IMR-90 (cell line): ENCODE measurements at regions not wholly inside any gene's neighbourhood (a gene's known extent, or its start where the extent isn't known, plus 50 kb on each side); places are given as distances from the start of the nearest gene placed in this dataset.

Source experiments
- BHLHE40 ChIP-seq: fragments of 150-350 bp; IDR thresholded peaks from 2 replicates; pipeline ENCODE4 v1.6.1; 2016; ENCODE audit warnings: mild to moderate bottlenecking, low read depth, low read length
- MAFK ChIP-seq: IDR thresholded peaks from 2 replicates; pipeline ENCODE4 v1.6.1; 2012; ENCODE audit warnings: low read depth, low read length, improper control_type of control experiment
- POLR2A ChIP-seq: IDR thresholded peaks from 2 replicates; pipeline ENCODE4 v1.6.1; 2012; ENCODE audit warnings: mild to moderate bottlenecking, low read depth, low read length
- RAD21 ChIP-seq: IDR thresholded peaks from 2 replicates; pipeline ENCODE4 v1.6.1; 2012; ENCODE audit warnings: low read length, improper control_type of control experiment
- RCOR1 ChIP-seq: IDR thresholded peaks from 2 replicates; pipeline ENCODE4 v1.6.1; 2012; ENCODE audit warnings: mild to moderate bottlenecking, low read length, improper control_type of control experiment; ENCODE audit not compliant: insufficient replicate concordance
- RFX5 ChIP-seq: IDR thresholded peaks from 2 replicates; pipeline ENCODE4 v1.8.0; 2012; ENCODE audit warnings: low read depth, mild to moderate bottlenecking, low read length, moderate library complexity
- SMC3 ChIP-seq: fragments of 150-350 bp; IDR thresholded peaks from 2 replicates; pipeline ENCODE4 v1.6.1; 2016; ENCODE audit warnings: low read depth, mild to moderate bottlenecking, antibody characterized with exemption, low read length, moderate library complexity
- TF ChIP-seq, protein P1 (sequence below): conservative IDR thresholded peaks from 2 replicates; pipeline ENCODE4 v1.5.1; 2012; ENCODE audit warnings: mild to moderate bottlenecking, low read depth, low read length, improper control_type of control experiment
- TF ChIP-seq, protein P2 (sequence below): fragments of 150-350 bp; IDR thresholded peaks from 2 replicates; pipeline ENCODE4 v1.6.1; 2017; ENCODE audit warnings: mild to moderate bottlenecking, antibody characterized with exemption, low read length, low read depth

DNA sequence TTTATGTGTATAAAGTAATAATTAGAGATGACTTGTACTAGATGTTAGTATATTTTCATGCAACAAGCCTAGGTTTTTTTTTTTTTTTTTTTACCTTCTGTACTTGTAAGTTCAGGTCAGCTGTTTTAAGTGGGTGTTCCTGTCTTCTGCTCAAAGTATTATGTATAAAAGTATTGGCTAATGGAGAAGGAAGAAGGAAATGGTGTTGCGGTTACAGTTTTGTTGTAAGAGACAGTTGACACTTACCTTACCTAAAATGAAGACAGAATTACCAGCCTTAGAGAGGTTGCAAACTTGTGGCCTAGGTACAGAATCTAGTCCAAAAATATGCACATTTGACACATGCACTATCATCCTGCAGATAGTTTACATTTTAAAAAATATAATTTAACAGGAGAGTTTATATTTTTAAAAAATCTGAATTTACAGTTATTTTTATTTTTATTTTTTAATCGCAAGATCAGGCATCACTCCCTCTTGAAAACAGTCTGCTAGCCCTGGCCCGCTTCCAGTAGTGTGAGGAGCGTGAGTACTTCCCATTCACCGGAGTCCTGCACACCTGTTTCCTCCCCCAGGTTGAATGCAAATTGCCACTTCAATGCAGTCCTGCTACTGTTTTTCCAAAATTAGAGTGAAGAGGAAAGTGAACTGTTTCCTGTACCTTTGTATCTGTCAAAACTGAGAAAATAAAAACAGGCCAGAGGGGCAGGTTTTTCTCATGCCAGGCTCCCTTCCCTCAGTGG is 224.3 kb upstream of the SOX2 start:
- TF ChIP-seq, protein P1, sequence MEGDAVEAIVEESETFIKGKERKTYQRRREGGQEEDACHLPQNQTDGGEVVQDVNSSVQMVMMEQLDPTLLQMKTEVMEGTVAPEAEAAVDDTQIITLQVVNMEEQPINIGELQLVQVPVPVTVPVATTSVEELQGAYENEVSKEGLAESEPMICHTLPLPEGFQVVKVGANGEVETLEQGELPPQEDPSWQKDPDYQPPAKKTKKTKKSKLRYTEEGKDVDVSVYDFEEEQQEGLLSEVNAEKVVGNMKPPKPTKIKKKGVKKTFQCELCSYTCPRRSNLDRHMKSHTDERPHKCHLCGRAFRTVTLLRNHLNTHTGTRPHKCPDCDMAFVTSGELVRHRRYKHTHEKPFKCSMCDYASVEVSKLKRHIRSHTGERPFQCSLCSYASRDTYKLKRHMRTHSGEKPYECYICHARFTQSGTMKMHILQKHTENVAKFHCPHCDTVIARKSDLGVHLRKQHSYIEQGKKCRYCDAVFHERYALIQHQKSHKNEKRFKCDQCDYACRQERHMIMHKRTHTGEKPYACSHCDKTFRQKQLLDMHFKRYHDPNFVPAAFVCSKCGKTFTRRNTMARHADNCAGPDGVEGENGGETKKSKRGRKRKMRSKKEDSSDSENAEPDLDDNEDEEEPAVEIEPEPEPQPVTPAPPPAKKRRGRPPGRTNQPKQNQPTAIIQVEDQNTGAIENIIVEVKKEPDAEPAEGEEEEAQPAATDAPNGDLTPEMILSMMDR: no peak
- TF ChIP-seq SMC3 (no peak), POLR2A (no peak), RAD21 (no peak), RFX5 (no peak), MAFK (no peak), RCOR1 (no peak), BHLHE40 (no peak)
- TF ChIP-seq, protein P2, sequence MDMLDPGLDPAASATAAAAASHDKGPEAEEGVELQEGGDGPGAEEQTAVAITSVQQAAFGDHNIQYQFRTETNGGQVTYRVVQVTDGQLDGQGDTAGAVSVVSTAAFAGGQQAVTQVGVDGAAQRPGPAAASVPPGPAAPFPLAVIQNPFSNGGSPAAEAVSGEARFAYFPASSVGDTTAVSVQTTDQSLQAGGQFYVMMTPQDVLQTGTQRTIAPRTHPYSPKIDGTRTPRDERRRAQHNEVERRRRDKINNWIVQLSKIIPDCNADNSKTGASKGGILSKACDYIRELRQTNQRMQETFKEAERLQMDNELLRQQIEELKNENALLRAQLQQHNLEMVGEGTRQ: no peak
